ENCODE measurements at regions not wholly inside any gene's neighbourhood (a gene's known extent, or its start where the extent isn't known, plus 50 kb on each side); places are given as distances from the start of the nearest gene placed in this dataset.

DNA sequence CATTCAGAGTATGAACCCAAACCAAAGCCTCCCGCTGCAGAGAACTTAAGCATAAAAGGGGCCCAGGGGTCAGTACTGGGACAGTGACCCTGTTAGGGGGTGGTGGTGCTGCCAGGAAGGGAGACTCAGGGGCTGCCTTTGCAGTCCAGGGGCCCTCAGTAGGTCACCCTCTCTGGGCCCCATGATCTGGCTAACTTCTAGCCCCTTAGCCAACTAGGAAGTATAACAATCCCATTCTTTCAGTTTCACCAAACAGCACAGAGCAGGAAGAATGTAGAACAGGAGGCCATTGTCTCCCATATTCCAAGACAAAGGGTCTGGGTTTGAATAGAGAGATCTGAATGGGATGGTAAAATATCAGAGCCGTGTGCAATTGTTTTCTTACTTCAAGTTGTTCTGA, 378.6 kb upstream of the C16orf82 start:
- Histone ChIP-seq H3K9me1 (ENCODE audit: control insufficient read depth, insufficient read depth, low read length) (no peaks in the 10 kb centered on the region), H3K9ac (ENCODE audit: insufficient read depth in 1 of 2, low read depth in 2 of 2, low read length in 2 of 2) (no peak overlapping the region), H2AFZ (ENCODE audit: low read depth, low read length) (no peak overlapping the region), H3K4me1 (replicated peaks in 1 of 2; ENCODE audit: control insufficient read depth in 2 of 2, insufficient read depth in 2 of 2, low read length in 2 of 2) (no peaks in the 10 kb centered on the region), H3K9me3 (replicated peaks; ENCODE audit: control insufficient read depth, insufficient read depth, low read depth, low read length) (no peaks in the 10 kb centered on the region), H3K27ac (ENCODE audit: extremely low read depth, low read depth, low read length) (no peak overlapping the region), H3K79me2 (ENCODE audit: control insufficient read depth, insufficient read depth, low read length) (no peaks in the 10 kb centered on the region), H3K36me3 (ENCODE audit: control insufficient read depth, insufficient read depth, low read length) (no peaks in the 10 kb centered on the region), H3K4me2 (ENCODE audit: insufficient read depth, low read length) (no peak overlapping the region), H3K4me3 (no peak overlapping the region), H4K20me1 (replicated peaks; ENCODE audit: control insufficient read depth, insufficient read depth, low read length) (no peaks in the 10 kb centered on the region), H3K27me3 (ENCODE audit: control insufficient read depth in 2 of 2, insufficient read depth in 2 of 2, low read length in 2 of 2) (peaks cover 0 to 6% of the 10 kb centered on the region in 2 experiments; a peak in 1 of 5 replicates)
- BruUV-seq (replicated peaks) = no TSS peak
- ATAC-seq = no peak
- TF ChIP-seq TSC22D4 (tag; IDR thresholded peaks at IDR 0.05) (no peak), SREBF1 (IDR thresholded peaks at IDR 0.05; ENCODE audit: borderline replicate concordance, low read depth, low read length) (no peak), C11orf30 (IDR thresholded peaks at IDR 0.05; ENCODE audit: low read depth) (no peak), KLF1 (tag; IDR thresholded peaks at IDR 0.05) (no peak), NRF1 (conservative IDR thresholded peaks at IDR 0.05 in 1 of 2, IDR thresholded peaks at IDR 0.05 in 1 of 2) (no peak), ARHGAP35 (IDR thresholded peaks at IDR 0.05; ENCODE audit: partially characterized antibody) (no peak), GABPB2 (CRISPR knock-in tag; conservative IDR thresholded peaks at IDR 0.05) (no peak), DDX20 (tag; IDR thresholded peaks at IDR 0.05; ENCODE audit: low read depth) (no peak), NFIX (CRISPR knock-in tag; IDR thresholded peaks at IDR 0.05; ENCODE audit: low read depth) (no peak), ZSCAN32 (CRISPR knock-in tag; IDR thresholded peaks at IDR 0.05) (no peak), ZNF354B (CRISPR knock-in tag; IDR thresholded peaks at IDR 0.05) (no peak), DNMT1 (IDR thresholded peaks at IDR 0.05) (no peak), KLF6 (CRISPR knock-in tag; IDR thresholded peaks at IDR 0.05; ENCODE audit: borderline replicate concordance) (no peak), CHD4 (IDR thresholded peaks at IDR 0.05; ENCODE audit: insufficient read depth, insufficient replicate concordance, low read depth, low read length, poor library complexity, severe bottlenecking) (no peak)
- TF ChIP-seq, protein P1, sequence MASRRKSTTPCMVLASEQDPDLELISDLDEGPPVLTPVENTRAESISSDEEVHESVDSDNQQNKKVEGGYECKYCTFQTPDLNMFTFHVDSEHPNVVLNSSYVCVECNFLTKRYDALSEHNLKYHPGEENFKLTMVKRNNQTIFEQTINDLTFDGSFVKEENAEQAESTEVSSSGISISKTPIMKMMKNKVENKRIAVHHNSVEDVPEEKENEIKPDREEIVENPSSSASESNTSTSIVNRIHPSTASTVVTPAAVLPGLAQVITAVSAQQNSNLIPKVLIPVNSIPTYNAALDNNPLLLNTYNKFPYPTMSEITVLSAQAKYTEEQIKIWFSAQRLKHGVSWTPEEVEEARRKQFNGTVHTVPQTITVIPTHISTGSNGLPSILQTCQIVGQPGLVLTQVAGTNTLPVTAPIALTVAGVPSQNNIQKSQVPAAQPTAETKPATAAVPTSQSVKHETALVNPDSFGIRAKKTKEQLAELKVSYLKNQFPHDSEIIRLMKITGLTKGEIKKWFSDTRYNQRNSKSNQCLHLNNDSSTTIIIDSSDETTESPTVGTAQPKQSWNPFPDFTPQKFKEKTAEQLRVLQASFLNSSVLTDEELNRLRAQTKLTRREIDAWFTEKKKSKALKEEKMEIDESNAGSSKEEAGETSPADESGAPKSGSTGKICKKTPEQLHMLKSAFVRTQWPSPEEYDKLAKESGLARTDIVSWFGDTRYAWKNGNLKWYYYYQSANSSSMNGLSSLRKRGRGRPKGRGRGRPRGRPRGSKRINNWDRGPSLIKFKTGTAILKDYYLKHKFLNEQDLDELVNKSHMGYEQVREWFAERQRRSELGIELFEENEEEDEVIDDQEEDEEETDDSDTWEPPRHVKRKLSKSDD (conservative IDR thresholded peaks at IDR 0.05; ENCODE audit: low read length) = no peak
- TF ChIP-seq, protein P2, sequence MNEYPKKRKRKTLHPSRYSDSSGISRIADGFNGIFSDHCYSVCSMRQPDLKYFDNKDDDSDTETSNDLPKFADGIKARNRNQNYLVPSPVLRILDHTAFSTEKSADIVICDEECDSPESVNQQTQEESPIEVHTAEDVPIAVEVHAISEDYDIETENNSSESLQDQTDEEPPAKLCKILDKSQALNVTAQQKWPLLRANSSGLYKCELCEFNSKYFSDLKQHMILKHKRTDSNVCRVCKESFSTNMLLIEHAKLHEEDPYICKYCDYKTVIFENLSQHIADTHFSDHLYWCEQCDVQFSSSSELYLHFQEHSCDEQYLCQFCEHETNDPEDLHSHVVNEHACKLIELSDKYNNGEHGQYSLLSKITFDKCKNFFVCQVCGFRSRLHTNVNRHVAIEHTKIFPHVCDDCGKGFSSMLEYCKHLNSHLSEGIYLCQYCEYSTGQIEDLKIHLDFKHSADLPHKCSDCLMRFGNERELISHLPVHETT (CRISPR knock-in tag; conservative IDR thresholded peaks at IDR 0.05 in 1 of 2, IDR thresholded peaks at IDR 0.05 in 1 of 2) = no peak
- TF ChIP-seq, protein P3, sequence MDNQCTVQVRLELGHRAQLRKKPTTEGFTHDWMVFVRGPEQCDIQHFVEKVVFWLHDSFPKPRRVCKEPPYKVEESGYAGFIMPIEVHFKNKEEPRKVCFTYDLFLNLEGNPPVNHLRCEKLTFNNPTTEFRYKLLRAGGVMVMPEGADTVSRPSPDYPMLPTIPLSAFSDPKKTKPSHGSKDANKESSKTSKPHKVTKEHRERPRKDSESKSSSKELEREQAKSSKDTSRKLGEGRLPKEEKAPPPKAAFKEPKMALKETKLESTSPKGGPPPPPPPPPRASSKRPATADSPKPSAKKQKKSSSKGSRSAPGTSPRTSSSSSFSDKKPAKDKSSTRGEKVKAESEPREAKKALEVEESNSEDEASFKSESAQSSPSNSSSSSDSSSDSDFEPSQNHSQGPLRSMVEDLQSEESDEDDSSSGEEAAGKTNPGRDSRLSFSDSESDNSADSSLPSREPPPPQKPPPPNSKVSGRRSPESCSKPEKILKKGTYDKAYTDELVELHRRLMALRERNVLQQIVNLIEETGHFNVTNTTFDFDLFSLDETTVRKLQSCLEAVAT (IDR thresholded peaks at IDR 0.05) = no peak
- CTCF ChIA-PET (ENCODE audit: low intra/inter-chr PET ratio) = no interaction called here
- intact Hi-C loops (cut with micrococcal nuclease) = no loop called here
- POLR2A ChIA-PET = no interaction called here
- FAIRE-seq = no peak
- 0% methylated on average over 2 of the region's 2 CpGs for WGBS (ENCODE audit: insufficient coverage, low coverage, missing lambda C conversion rate)
- in situ Hi-C loops (cut with MboI) = no loop called here
- DNase-seq (ENCODE audit: extremely low read depth in 1 of 4, low spot score in 3 of 4) = no peak
